ENCODE measurements at regions not wholly inside any gene's neighbourhood (a gene's known extent, or its start where the extent isn't known, plus 50 kb on each side); places are given as distances from the start of the nearest gene placed in this dataset.

- no peak for TF ChIP-seq CTCF (IDR thresholded peaks at IDR 0.05; ENCODE audit: partially characterized antibody, unreplicated experiment)
- Mint-ChIP-seq H3K9me3 (ENCODE audit: unreplicated experiment) (no peaks in the 10 kb centered on the region), H3K27me3 (ENCODE audit: unreplicated experiment) (no peaks in the 10 kb centered on the region), H3K36me3 (ENCODE audit: unreplicated experiment) (no peaks in the 10 kb centered on the region), H3K4me3 (ENCODE audit: unreplicated experiment) (no peak overlapping the region), H3K27ac (ENCODE audit: unreplicated experiment) (no peak overlapping the region), H3K4me1 (ENCODE audit: low read depth, unreplicated experiment) (no peaks in the 10 kb centered on the region)
- no peak for DNase-seq
Observed at GRCh38 chr6:145032562-145033145, 702.7 kb downstream of the EPM2A start.

- Mint-ChIP-seq H3K27ac (ENCODE audit: unreplicated experiment) (no peak overlapping the region), H3K27me3 (ENCODE audit: unreplicated experiment) (no peaks in the 10 kb centered on the region), H3K4me1 (ENCODE audit: low read depth, unreplicated experiment) (no peaks in the 10 kb centered on the region), H3K36me3 (ENCODE audit: unreplicated experiment) (no peaks in the 10 kb centered on the region), H3K9me3 (ENCODE audit: unreplicated experiment) (peaks cover 2% of the 10 kb centered on the region), H3K4me3 (ENCODE audit: unreplicated experiment) (no peak overlapping the region)
- TF ChIP-seq CTCF (IDR thresholded peaks at IDR 0.05; ENCODE audit: partially characterized antibody, unreplicated experiment): no peak
- DNase-seq: no peak
Observed at GRCh38 chr6:145034664-145035063, 700.7 kb downstream of the EPM2A start.

- Mint-ChIP-seq H3K4me1 (ENCODE audit: low read depth, unreplicated experiment) (no peaks in the 10 kb centered on the region), H3K27me3 (ENCODE audit: unreplicated experiment) (no peaks in the 10 kb centered on the region), H3K4me3 (ENCODE audit: unreplicated experiment) (no peak overlapping the region), H3K36me3 (ENCODE audit: unreplicated experiment) (no peaks in the 10 kb centered on the region), H3K27ac (ENCODE audit: unreplicated experiment) (no peak overlapping the region), H3K9me3 (ENCODE audit: unreplicated experiment) (peaks cover 2% of the 10 kb centered on the region)
- TF ChIP-seq CTCF (IDR thresholded peaks at IDR 0.05; ENCODE audit: partially characterized antibody, unreplicated experiment): no peak
- DNase-seq: no peak
Observed at GRCh38 chr6:145036236-145036635, 699.1 kb downstream of the EPM2A start.

GRCh38 chr6:145036848-145037567 is 698.3 kb downstream of the EPM2A start:
- Mint-ChIP-seq H3K4me3 (ENCODE audit: unreplicated experiment) (no peak overlapping the region), H3K27me3 (ENCODE audit: unreplicated experiment) (no peaks in the 10 kb centered on the region), H3K27ac (ENCODE audit: unreplicated experiment) (no peak overlapping the region), H3K4me1 (ENCODE audit: low read depth, unreplicated experiment) (no peaks in the 10 kb centered on the region), H3K9me3 (ENCODE audit: unreplicated experiment) (peaks cover 2% of the 10 kb centered on the region), H3K36me3 (ENCODE audit: unreplicated experiment) (no peaks in the 10 kb centered on the region)
- no peak for DNase-seq
- no peak for TF ChIP-seq CTCF (IDR thresholded peaks at IDR 0.05; ENCODE audit: partially characterized antibody, unreplicated experiment)

- no peak for DNase-seq
- peaks cover 2% of the 10 kb centered on the region for H3K9me3 Mint-ChIP-seq (ENCODE audit: unreplicated experiment)
- H3K4me3 Mint-ChIP-seq (ENCODE audit: unreplicated experiment): no peak overlapping the region
- no peak for TF ChIP-seq CTCF (IDR thresholded peaks at IDR 0.05; ENCODE audit: partially characterized antibody, unreplicated experiment)
- no peaks in the 10 kb centered on the region for H3K36me3 Mint-ChIP-seq (ENCODE audit: unreplicated experiment)
- H3K27me3 Mint-ChIP-seq (ENCODE audit: unreplicated experiment): no peaks in the 10 kb centered on the region
- no peaks in the 10 kb centered on the region for H3K4me1 Mint-ChIP-seq (ENCODE audit: low read depth, unreplicated experiment)
- no peak overlapping the region for H3K27ac Mint-ChIP-seq (ENCODE audit: unreplicated experiment)
Observed at GRCh38 chr6:145042559-145042958, 692.8 kb downstream of the EPM2A start.
